B cell (primary cell): ENCODE measurements at regions not wholly inside any gene's neighbourhood (a gene's known extent, or its start where the extent isn't known, plus 50 kb on each side); places are given as distances from the start of the nearest gene placed in this dataset.

ENCODE experiments used
- ATAC-seq: fragments of 200-7000 bp; cut with Tn5 transposase; one replicate; pipeline ENCODE4 v1.10.0; 2021; ENCODE audit warnings: low read depth, mild to moderate bottlenecking, moderate number of reproducible peaks, moderate library complexity
- CTCF ChIA-PET: fragments of 350-600 bp; sonication (Branson Sonifier 250); formaldehyde crosslinking; loops from one replicate; lab custom pipeline; 2021; ENCODE audit warnings: antibody characterized with exemption, inconsistent platforms; lab: Charles Lee
- POLR2A ChIA-PET: fragments of 350-600 bp; sonication (Branson Sonifier 250); formaldehyde crosslinking; loops from one replicate; lab custom pipeline; 2021; ENCODE audit warnings: antibody characterized with exemption; lab: Charles Lee
- DNase-seq: peaks from one replicate; pipeline ENCODE4 v3.0.0; 2013
- H2AFZ ChIP-seq: 2 replicates; pipeline ENCODE4 v1.6.1; 2012; ENCODE audit warnings: mild to moderate bottlenecking, low read depth, low read length; ENCODE audit not compliant: insufficient read depth, poor library complexity, severe bottlenecking
- H3K27ac ChIP-seq, 2 donors: 1 replicate in 1 of 2; 2 replicates in 1 of 2; pipeline ENCODE4 v1.5.1; 2012 to 2013; ENCODE audit warnings: low read length in 2 of 2, mild to moderate bottlenecking in 2 of 2, moderate library complexity in 1 of 2
- H3K27me3 ChIP-seq, 4 experiments: fragments of 200-600 bp in 1 of 4; sonication (generic) in 1 of 4; replicated peaks in 1 of 4; 1 replicate in 2 of 4; 2 replicates in 2 of 4; pipeline versions ENCODE4 v1.6.1 to v1.7.0; 2013 to 2016; ENCODE audit warnings: low read length in 3 of 4, mild to moderate bottlenecking in 2 of 4, mixed read lengths in 1 of 4, moderate library complexity in 1 of 4; ENCODE audit not compliant: insufficient read depth in 4 of 4, control insufficient read depth in 3 of 4; ENCODE audit errors: control extremely low read depth in 1 of 4
- H3K36me3 ChIP-seq, 2 experiments: replicated peaks in 1 of 2; 1 replicate in 1 of 2; 2 replicates in 1 of 2; pipeline versions ENCODE4 v1.6.1 to v1.7.1; 2013; ENCODE audit warnings: low read length in 1 of 2; ENCODE audit not compliant: insufficient read depth in 2 of 2, control insufficient read depth in 1 of 2; ENCODE audit errors: control extremely low read depth in 1 of 2, extremely low read depth in 1 of 2
- H3K4me1 ChIP-seq, 2 donors: fragments of 200-600 bp in 1 of 2; sonication (generic) in 1 of 2; 1 replicate in 1 of 2; 2 replicates in 1 of 2; pipeline versions ENCODE4 v1.5.1 to v1.6.1; 2013 to 2017; ENCODE audit warnings: low read length in 2 of 2; ENCODE audit not compliant: control insufficient read depth in 2 of 2, insufficient read depth in 2 of 2
- H3K4me2 ChIP-seq: replicated peaks from 2 replicates; pipeline ENCODE3; 2012; ENCODE audit warnings: mild to moderate bottlenecking, low read depth, low read length; ENCODE audit not compliant: poor library complexity, severe bottlenecking
- H3K4me3 ChIP-seq, 5 experiments: fragments of 200-600 bp in 1 of 5; sonication (generic) in 1 of 5; 1 replicate in 3 of 5; 2 replicates in 2 of 5; pipeline versions ENCODE4 v1.5.1 to v1.7.0; 2011 to 2016; ENCODE audit warnings: low read length in 4 of 5, mild to moderate bottlenecking in 4 of 5, low read depth in 2 of 5, control low read depth in 1 of 5, moderate library complexity in 1 of 5; ENCODE audit not compliant: insufficient read depth in 1 of 5; ENCODE audit errors: control extremely low read depth in 1 of 5, extremely low read depth in 1 of 5
- H3K79me2 ChIP-seq: fragments of 200-600 bp; sonication (generic); one replicate; pipeline ENCODE4 v1.6.0; 2016; ENCODE audit warnings: low read length; ENCODE audit not compliant: control insufficient read depth, insufficient read depth
- H3K9ac ChIP-seq: fragments of 200-600 bp; sonication (generic); 2 replicates; pipeline ENCODE4 v1.6.1; 2017; ENCODE audit warnings: mild to moderate bottlenecking, low read length, moderate library complexity
- H3K9me3 ChIP-seq, 3 donors: one replicate each; pipeline versions ENCODE4 v1.6.1 to v1.7.1; 2013; ENCODE audit warnings: low read length in 2 of 3; ENCODE audit not compliant: control insufficient read depth in 2 of 3, insufficient read depth in 1 of 3; ENCODE audit errors: control extremely low read depth in 1 of 3
- H4K20me1 ChIP-seq: 2 replicates; pipeline ENCODE4 v1.6.0; 2012; ENCODE audit warnings: mild to moderate bottlenecking, low read length; ENCODE audit not compliant: insufficient read depth, control insufficient read depth, poor library complexity, severe bottlenecking
- H3K27ac Mint-ChIP-seq: one replicate; pipeline ENCODE4 v1.8.0; 2021; ENCODE audit warnings: mixed read lengths
- H3K27me3 Mint-ChIP-seq: one replicate; pipeline ENCODE4 v1.8.0; 2021; ENCODE audit warnings: mixed read lengths
- H3K4me1 Mint-ChIP-seq: one replicate; pipeline ENCODE4 v1.8.0; 2021; ENCODE audit warnings: mixed read lengths
- H3K4me3 Mint-ChIP-seq: one replicate; pipeline ENCODE4 v1.8.0; 2021; ENCODE audit warnings: mixed read lengths
- H3K9me3 Mint-ChIP-seq: one replicate; pipeline ENCODE4 v1.8.0; 2022; ENCODE audit warnings: mixed read lengths; ENCODE audit not compliant: insufficient read depth
- EZH2 ChIP-seq: IDR thresholded peaks from 2 replicates; pipeline ENCODE4 v1.6.1; 2012; ENCODE audit warnings: borderline replicate concordance, low read depth, mild to moderate bottlenecking, moderate library complexity, low read length; ENCODE audit not compliant: insufficient read depth, poor library complexity, severe bottlenecking
- WGBS: methylation state at CpG from one replicate; pipeline ENCODE4 v1.1.5; 2013; ENCODE audit warnings: missing lambda C conversion rate; ENCODE audit not compliant: insufficient coverage; 5-methylcytosine and 5-hydroxymethylcytosine counted together
- intact Hi-C: fragments of 100-400 bp; cut with micrococcal nuclease; formaldehyde crosslinking; loops from one replicate; pipeline ENCODE4 v1.10.0; 2022
- TF ChIP-seq, protein P1 (sequence below): fragments of 200-600 bp; IDR thresholded peaks from one replicate; pipeline ENCODE4 v1.8.0; 2022; ENCODE audit warnings: antibody characterized with exemption, mild to moderate bottlenecking

DNA sequence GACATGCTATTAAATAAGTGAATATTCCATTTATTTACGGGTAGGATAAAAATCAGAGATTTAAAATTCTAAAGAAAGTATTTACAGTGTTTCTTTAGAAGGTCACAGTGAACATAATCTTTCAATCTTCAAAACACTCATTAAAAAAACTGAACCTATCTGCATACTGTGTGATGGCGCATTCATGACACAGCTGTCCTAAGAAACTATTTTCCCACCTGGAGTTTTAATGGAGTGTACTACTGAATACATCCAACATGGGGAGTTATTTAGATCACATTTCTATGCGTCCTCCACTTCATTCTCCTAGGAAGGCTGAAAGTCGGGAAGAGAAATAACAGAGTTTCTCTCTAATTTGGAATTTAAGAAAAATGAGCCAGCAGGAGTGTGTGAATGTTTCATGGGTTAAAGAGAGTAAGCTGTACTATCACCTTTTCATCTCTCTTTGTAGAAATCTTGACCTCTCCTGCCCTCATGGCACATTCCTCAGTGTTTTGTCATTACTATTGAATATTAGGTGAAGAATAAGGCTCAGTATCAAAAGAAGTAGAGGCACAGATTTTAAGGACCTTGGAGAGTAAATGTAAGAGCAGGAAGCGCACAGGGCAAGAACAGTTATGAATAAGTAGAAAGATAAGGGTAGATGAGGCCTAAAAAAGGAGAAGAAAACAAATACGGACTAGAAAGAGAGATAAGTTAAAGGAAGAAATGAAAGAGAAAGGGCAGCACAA, 551.2 kb upstream of the TUSC1 start:
- Histone ChIP-seq H3K4me1 (no peaks in the 10 kb centered on the region), H3K27me3 (no peaks in the 10 kb centered on the region), H4K20me1 (no peaks in the 10 kb centered on the region), H3K4me3 (no peak overlapping the region), H3K79me2 (no peaks in the 10 kb centered on the region), H3K9me3 (no peaks in the 10 kb centered on the region), H3K9ac (no peak overlapping the region), H2AFZ (no peak overlapping the region), H3K4me2 (no peak overlapping the region), H3K27ac (no peak overlapping the region), H3K36me3 (no peaks in the 10 kb centered on the region)
- Mint-ChIP-seq H3K4me3 (no peak overlapping the region), H3K27me3 (no peaks in the 10 kb centered on the region), H3K27ac (no peak overlapping the region), H3K9me3 (peaks cover 2% of the 10 kb centered on the region), H3K4me1 (no peaks in the 10 kb centered on the region)
- CTCF ChIA-PET: no interaction called here
- intact Hi-C loops: no loop called here
- ATAC-seq (no peak), DNase-seq (no peak)
- 67% methylated on average over 1 of the region's 6 CpGs for WGBS
- POLR2A ChIA-PET: no interaction called here
- TF ChIP-seq, protein P1, sequence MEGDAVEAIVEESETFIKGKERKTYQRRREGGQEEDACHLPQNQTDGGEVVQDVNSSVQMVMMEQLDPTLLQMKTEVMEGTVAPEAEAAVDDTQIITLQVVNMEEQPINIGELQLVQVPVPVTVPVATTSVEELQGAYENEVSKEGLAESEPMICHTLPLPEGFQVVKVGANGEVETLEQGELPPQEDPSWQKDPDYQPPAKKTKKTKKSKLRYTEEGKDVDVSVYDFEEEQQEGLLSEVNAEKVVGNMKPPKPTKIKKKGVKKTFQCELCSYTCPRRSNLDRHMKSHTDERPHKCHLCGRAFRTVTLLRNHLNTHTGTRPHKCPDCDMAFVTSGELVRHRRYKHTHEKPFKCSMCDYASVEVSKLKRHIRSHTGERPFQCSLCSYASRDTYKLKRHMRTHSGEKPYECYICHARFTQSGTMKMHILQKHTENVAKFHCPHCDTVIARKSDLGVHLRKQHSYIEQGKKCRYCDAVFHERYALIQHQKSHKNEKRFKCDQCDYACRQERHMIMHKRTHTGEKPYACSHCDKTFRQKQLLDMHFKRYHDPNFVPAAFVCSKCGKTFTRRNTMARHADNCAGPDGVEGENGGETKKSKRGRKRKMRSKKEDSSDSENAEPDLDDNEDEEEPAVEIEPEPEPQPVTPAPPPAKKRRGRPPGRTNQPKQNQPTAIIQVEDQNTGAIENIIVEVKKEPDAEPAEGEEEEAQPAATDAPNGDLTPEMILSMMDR: no peak
- TF ChIP-seq EZH2: no peak

DNA sequence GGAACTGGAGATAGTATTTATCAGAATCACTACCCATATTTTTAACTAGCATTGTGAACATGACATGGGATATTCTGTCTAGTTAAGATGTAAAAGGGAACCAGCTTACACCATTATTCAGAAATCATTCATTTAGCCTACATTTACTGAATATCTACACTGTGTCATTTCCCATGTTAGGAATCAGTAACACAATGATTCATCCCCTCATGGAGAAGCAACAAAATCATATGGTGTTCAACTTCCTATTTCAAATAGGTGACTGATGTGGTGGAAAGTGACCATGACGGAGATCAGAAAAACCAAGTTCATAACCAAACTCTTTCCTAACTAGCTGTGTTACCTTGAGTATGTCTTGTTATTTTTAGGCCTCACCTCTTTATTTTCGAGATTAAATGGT, 550.0 kb upstream of the TUSC1 start:
- WGBS: no CpG with 5 or more reads among the region's 2 CpGs
- H3K27ac Mint-ChIP-seq: no peak overlapping the region
- no peaks in the 10 kb centered on the region for H3K79me2 ChIP-seq
- H2AFZ ChIP-seq: no peak overlapping the region
- no peaks in the 10 kb centered on the region for H3K4me1 ChIP-seq
- intact Hi-C loops: no loop called here
- no peaks in the 10 kb centered on the region for H4K20me1 ChIP-seq
- H3K4me1 Mint-ChIP-seq: no peaks in the 10 kb centered on the region
- ChIA-PET POLR2A (no interaction called here), CTCF (no interaction called here)
- H3K9me3 ChIP-seq: no peaks in the 10 kb centered on the region
- no peak overlapping the region for H3K4me2 ChIP-seq
- H3K4me3 ChIP-seq: no peak overlapping the region
- H3K9ac ChIP-seq: no peak overlapping the region
- DNase-seq: no peak
- no peak overlapping the region for H3K27ac ChIP-seq
- no peak for TF ChIP-seq EZH2
- TF ChIP-seq, protein P1: no peak
- H3K9me3 Mint-ChIP-seq: peaks cover 2% of the 10 kb centered on the region
- no peak for ATAC-seq
- no peaks in the 10 kb centered on the region for H3K27me3 Mint-ChIP-seq
- H3K27me3 ChIP-seq: no peaks in the 10 kb centered on the region
- no peak overlapping the region for H3K4me3 Mint-ChIP-seq
- H3K36me3 ChIP-seq: no peaks in the 10 kb centered on the region
